A549 (cell line): ENCODE measurements at regions not wholly inside any gene's neighbourhood (a gene's known extent, or its start where the extent isn't known, plus 50 kb on each side); places are given as distances from the start of the nearest gene placed in this dataset.
"Not testable (repeated sequence)": the region's sequence is repeated elsewhere in the genome, so short reads cannot be mapped to it uniquely, and the experiment has no call there.

Experiments
- ATAC-seq, 2 experiments: fragments of 200-7000 bp in 1 of 2; fragments of >200 bp in 1 of 2; cut with Nextera tagmentation in 1 of 2; cut with Tn5 transposase in 1 of 2; 3 replicates each; pipeline versions ENCODE4 v1.8.0 to v1.9.1; 2018 to 2020; ENCODE audit warnings: mild to moderate bottlenecking in 1 of 2, moderate library complexity in 1 of 2
- CTCF ChIA-PET: fragments of 300-600 bp; sonication (Branson Sonifier 250); formaldehyde crosslinking; extraction: SDS; loops from one replicate; lab custom pipeline; 2021; ENCODE audit warnings: antibody characterized with exemption, inconsistent platforms; lab: Yijun Ruan, JAX
- POLR2A ChIA-PET: fragments of 350-600 bp; formaldehyde crosslinking; extraction: SDS; loops from one replicate; lab custom pipeline; 2021; ENCODE audit warnings: antibody characterized with exemption, inconsistent platforms; lab: Yijun Ruan, JAX
- DNase-seq, 2 experiments: peaks; one replicate each; pipeline versions ENCODE4 v3.0.0 to v3.0.0-alpha.2; 2011 to 2016; ENCODE audit warnings: low read depth in 1 of 2, low spot score in 1 of 2
- FAIRE-seq: peaks from 2 replicates; lab custom pipeline; 2011; peaks lifted over from hg19 to GRCh38; lab: Jason Lieb, UNC
- H3K27ac ChIP-seq, 2 experiments: fragments of >200 bp; sonication (Bioruptor Twin); formaldehyde crosslinking; 3 replicates each; pipeline ENCODE4 v1.5.1; 2016 to 2017
- H3K4me1 ChIP-seq: fragments of >200 bp; sonication (Bioruptor Twin); formaldehyde crosslinking; 3 replicates; pipeline ENCODE4 v1.6.1; 2016
- H3K4me2 ChIP-seq: fragments of >200 bp; sonication (Bioruptor Twin); formaldehyde crosslinking; 3 replicates; pipeline ENCODE4 v1.6.1; 2016
- H3K4me3 ChIP-seq: fragments of >200 bp; sonication (Bioruptor Twin); formaldehyde crosslinking; 3 replicates; pipeline ENCODE4 v1.5.1; 2016
- H3K9me3 ChIP-seq: fragments of >200 bp; sonication (Bioruptor Twin); formaldehyde crosslinking; 3 replicates; pipeline ENCODE4 v1.6.1; 2016
- CBX8 ChIP-seq: fragments of 200-600 bp; sonication (generic); IDR thresholded peaks from 2 replicates; pipeline ENCODE4 v1.6.1; 2016
- CEBPB ChIP-seq, 2 experiments: fragments of >200 bp in 1 of 2; sonication (Bioruptor Twin) in 1 of 2; formaldehyde crosslinking in 1 of 2; IDR thresholded peaks; 2 replicates each; pipeline ENCODE4 v1.6.1; 2012 to 2016
- EHMT2 ChIP-seq: fragments of 200-600 bp; sonication (generic); IDR thresholded peaks from 2 replicates; pipeline ENCODE4 v1.6.1; 2016; ENCODE audit warnings: antibody characterized with exemption, low read depth, mild to moderate bottlenecking, moderate library complexity
- FOSL2 ChIP-seq, 2 experiments: fragments of 450-650 bp in 1 of 2; fragments of >200 bp in 1 of 2; sonication (Bioruptor Twin) in 1 of 2; formaldehyde crosslinking; IDR thresholded peaks; 2 replicates each; pipeline versions ENCODE4 v1.5.0 to v1.6.1; 2016 to 2020; ENCODE audit warnings: mild to moderate bottlenecking in 1 of 2, moderate library complexity in 1 of 2
- HOXA7 ChIP-seq: fragments of 250-450 bp; sonication (Bioruptor Pico); IDR thresholded peaks from 2 replicates; pipeline ENCODE4 v1.5.0; 2020; ENCODE audit warnings: mild to moderate bottlenecking, moderate library complexity
- HOXB13 ChIP-seq: fragments of 250-450 bp; sonication (Bioruptor Pico); IDR thresholded peaks from 2 replicates; pipeline ENCODE4 v1.5.0; 2020; ENCODE audit warnings: low read depth, mild to moderate bottlenecking, moderate library complexity
- HOXB5 ChIP-seq: fragments of 250-450 bp; sonication (Bioruptor Pico); IDR thresholded peaks from 2 replicates; pipeline ENCODE4 v1.5.0; 2020; ENCODE audit warnings: mild to moderate bottlenecking, moderate library complexity
- JUN ChIP-seq, 2 experiments: fragments of >200 bp; sonication (Bioruptor Twin); formaldehyde crosslinking; IDR thresholded peaks; 2 replicates in 1 of 2; 3 replicates in 1 of 2; pipeline ENCODE4 v1.6.1; 2016 to 2017
- KDM5A ChIP-seq: fragments of 200-600 bp; sonication (generic); IDR thresholded peaks from 2 replicates; pipeline ENCODE4 v1.6.1; 2016; ENCODE audit warnings: antibody characterized with exemption, mild to moderate bottlenecking
- MAFK ChIP-seq: fragments of 450-650 bp; IDR thresholded peaks from 2 replicates; pipeline ENCODE4 v1.6.1; 2014; ENCODE audit not compliant: partially characterized antibody
- MYC ChIP-seq: IDR thresholded peaks from 2 replicates; pipeline ENCODE4 v1.6.1; 2012; ENCODE audit warnings: mild to moderate bottlenecking, inconsistent platforms, low read length, improper control_type of control experiment, borderline replicate concordance
- NFE2L2 ChIP-seq: fragments of 150-350 bp; conservative IDR thresholded peaks from 2 replicates; pipeline ENCODE4 v1.6.1; 2014; ENCODE audit warnings: low read length
- NPAS2 ChIP-seq: fragments of 250-450 bp; sonication (Bioruptor Pico); IDR thresholded peaks from 2 replicates; pipeline ENCODE4 v1.8.0; 2022; ENCODE audit warnings: mild to moderate bottlenecking, moderate library complexity, borderline replicate concordance
- PHF8 ChIP-seq: fragments of 200-600 bp; sonication (generic); IDR thresholded peaks from 2 replicates; pipeline ENCODE4 v1.6.1; 2016; ENCODE audit warnings: low read depth, mild to moderate bottlenecking, antibody characterized with exemption, moderate library complexity, borderline replicate concordance
- RAD21 ChIP-seq, 2 experiments: fragments of >200 bp in 1 of 2; sonication (Bioruptor Twin) in 1 of 2; formaldehyde crosslinking in 1 of 2; IDR thresholded peaks in 1 of 2; conservative IDR thresholded peaks in 1 of 2; 2 replicates in 1 of 2; 3 replicates in 1 of 2; pipeline ENCODE4 v1.6.1; 2012 to 2018; ENCODE audit warnings: inconsistent platforms in 1 of 2
- RARB ChIP-seq: fragments of 250-450 bp; sonication (Bioruptor Pico); IDR thresholded peaks from 2 replicates; pipeline ENCODE4 v1.8.0; 2021; ENCODE audit warnings: mild to moderate bottlenecking, moderate library complexity
- RCOR1 ChIP-seq: fragments of 150-350 bp; IDR thresholded peaks from 2 replicates; pipeline ENCODE4 v1.6.1; 2014; ENCODE audit warnings: antibody characterized with exemption, low read length, low read depth
- SMC3 ChIP-seq: fragments of >200 bp; sonication (Bioruptor Twin); formaldehyde crosslinking; IDR thresholded peaks from 3 replicates; pipeline ENCODE4 v1.6.1; 2018; ENCODE audit warnings: inconsistent platforms
- SREBF2 ChIP-seq: fragments of 450-650 bp; IDR thresholded peaks from 2 replicates; pipeline ENCODE4 v1.6.1; 2014; ENCODE audit warnings: mild to moderate bottlenecking, moderate library complexity
- TFCP2L1 ChIP-seq: fragments of 250-450 bp; sonication (Bioruptor Pico); IDR thresholded peaks from 2 replicates; pipeline ENCODE4 v1.5.0; 2021; ENCODE audit warnings: mild to moderate bottlenecking
- ZC3H11A ChIP-seq: fragments of 450-650 bp; IDR thresholded peaks from 2 replicates; pipeline ENCODE4 v1.6.1; 2014; ENCODE audit warnings: antibody characterized with exemption, mild to moderate bottlenecking
- ZNF302 ChIP-seq: fragments of 250-450 bp; sonication (Bioruptor Pico); IDR thresholded peaks from 2 replicates; pipeline ENCODE4 v1.9.0; 2021; ENCODE audit warnings: inconsistent platforms, mild to moderate bottlenecking, moderate library complexity
- WGBS: methylation state at CpG from one replicate; pipeline ENCODE4 v1.1.6; 2017; ENCODE audit errors: missing lambda C conversion rate; 5-methylcytosine and 5-hydroxymethylcytosine counted together
- TF ChIP-seq, protein P1 (sequence below): fragments of >200 bp; sonication (Bioruptor Twin); formaldehyde crosslinking; IDR thresholded peaks from 3 replicates; pipeline ENCODE4 v1.5.1; 2016
- TF ChIP-seq, protein P2 (sequence below): fragments of 150-350 bp; IDR thresholded peaks from 2 replicates; pipeline ENCODE4 v1.6.1; 2014; ENCODE audit warnings: low read depth, mild to moderate bottlenecking, low read length

DNA sequence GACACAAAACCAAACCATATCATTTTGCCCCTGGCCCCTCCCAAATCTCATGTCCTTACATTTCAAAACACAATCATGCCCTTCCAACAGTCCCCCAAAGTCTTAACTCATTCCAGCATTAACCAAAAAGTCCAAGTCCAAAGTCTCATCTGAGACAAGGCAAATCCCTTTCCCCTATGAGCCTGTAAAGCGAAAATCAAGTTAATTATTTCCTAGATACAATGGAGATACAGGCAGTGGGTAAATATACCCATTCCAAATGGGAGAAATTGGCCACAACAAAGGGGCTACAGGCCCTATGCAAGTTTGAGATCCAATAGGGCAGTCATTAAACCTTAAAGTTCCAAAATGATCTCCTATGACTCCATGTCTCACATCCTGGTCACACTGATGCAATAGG is 709.9 kb upstream of the LUZP2 start:
- POLR2A ChIA-PET, H3K9me3 ChIP-seq, H3K4me1 ChIP-seq, H3K4me3 ChIP-seq, FAIRE-seq, DNase-seq, CTCF ChIA-PET, ATAC-seq, H3K27ac ChIP-seq: not testable (repeated sequence)
- H3K4me2 ChIP-seq, result 0 out of 3 replicates have a peak overlapping the region, but pooled peaks have one; percentile 3
- WGBS, result 5% methylated on average over 1 of the region's 1 CpG

DNA sequence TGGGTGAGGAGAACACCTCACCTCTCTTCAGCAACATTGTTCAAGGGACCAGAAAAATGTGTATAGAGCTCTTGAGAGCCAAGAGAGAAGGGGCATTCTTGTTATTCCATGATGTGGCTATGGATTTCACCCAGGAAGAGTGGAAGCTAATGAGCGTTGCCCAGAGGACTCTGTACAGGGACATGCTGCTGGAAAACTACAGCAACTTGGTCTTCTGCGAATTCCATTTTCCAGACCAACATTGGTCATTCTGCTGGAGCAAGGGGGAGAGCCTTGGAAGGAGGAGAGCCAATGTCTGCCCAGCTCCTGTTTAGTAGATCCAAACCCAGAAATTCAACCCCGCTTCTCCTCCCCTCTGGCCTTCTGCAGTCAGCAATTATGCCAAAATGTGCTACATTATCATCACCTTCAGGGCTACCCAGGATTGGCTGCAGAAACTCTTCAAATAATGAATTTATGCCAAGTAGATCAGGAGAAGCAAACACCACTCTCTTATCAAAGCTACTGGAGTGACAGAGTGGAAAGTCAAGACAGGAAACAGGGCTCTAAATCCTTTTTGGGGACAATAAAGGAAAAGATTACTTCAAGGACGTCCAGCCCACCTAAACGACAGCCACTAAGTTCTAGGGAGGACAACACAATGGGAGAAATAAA is 707.5 kb upstream of the LUZP2 start:
- no peak overlapping the region for H3K4me3 ChIP-seq
- WGBS, result 39% methylated on average over 5 of the region's 5 CpGs
- FAIRE-seq, result no peak
- POLR2A ChIA-PET, result no interaction called here
- CTCF ChIA-PET, result no interaction called here
- peak overlapping the region in 1 of 2 experiments; percentile 51; a peak in 2 of 6 replicates for H3K27ac ChIP-seq
- H3K4me2 ChIP-seq, result peak overlapping the region; percentile 53
- ATAC-seq, result no peak
- DNase-seq, result no peak
- no peak for TF ChIP-seq EHMT2
- no peak for TF ChIP-seq MYC
- TF ChIP-seq ZC3H11A, result no peak
- no peak for TF ChIP-seq SREBF2
- no peak for TF ChIP-seq NFE2L2
- TF ChIP-seq, protein P1, sequence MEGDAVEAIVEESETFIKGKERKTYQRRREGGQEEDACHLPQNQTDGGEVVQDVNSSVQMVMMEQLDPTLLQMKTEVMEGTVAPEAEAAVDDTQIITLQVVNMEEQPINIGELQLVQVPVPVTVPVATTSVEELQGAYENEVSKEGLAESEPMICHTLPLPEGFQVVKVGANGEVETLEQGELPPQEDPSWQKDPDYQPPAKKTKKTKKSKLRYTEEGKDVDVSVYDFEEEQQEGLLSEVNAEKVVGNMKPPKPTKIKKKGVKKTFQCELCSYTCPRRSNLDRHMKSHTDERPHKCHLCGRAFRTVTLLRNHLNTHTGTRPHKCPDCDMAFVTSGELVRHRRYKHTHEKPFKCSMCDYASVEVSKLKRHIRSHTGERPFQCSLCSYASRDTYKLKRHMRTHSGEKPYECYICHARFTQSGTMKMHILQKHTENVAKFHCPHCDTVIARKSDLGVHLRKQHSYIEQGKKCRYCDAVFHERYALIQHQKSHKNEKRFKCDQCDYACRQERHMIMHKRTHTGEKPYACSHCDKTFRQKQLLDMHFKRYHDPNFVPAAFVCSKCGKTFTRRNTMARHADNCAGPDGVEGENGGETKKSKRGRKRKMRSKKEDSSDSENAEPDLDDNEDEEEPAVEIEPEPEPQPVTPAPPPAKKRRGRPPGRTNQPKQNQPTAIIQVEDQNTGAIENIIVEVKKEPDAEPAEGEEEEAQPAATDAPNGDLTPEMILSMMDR, result no peak
- no peak for TF ChIP-seq FOSL2 (IDR thresholded peaks at IDR 0.05)
- TF ChIP-seq FOSL2 (CRISPR knock-in tag; IDR thresholded peaks at IDR 0.05), result no peak
- TF ChIP-seq NPAS2 (CRISPR knock-in tag), result no peak
- TF ChIP-seq SMC3, result no peak
- H3K4me1 ChIP-seq, result 0 out of 3 replicates have a peak, but pooled peaks cover 3% of the 10 kb centered on the region
- no peaks in the 10 kb centered on the region for H3K9me3 ChIP-seq

DNA sequence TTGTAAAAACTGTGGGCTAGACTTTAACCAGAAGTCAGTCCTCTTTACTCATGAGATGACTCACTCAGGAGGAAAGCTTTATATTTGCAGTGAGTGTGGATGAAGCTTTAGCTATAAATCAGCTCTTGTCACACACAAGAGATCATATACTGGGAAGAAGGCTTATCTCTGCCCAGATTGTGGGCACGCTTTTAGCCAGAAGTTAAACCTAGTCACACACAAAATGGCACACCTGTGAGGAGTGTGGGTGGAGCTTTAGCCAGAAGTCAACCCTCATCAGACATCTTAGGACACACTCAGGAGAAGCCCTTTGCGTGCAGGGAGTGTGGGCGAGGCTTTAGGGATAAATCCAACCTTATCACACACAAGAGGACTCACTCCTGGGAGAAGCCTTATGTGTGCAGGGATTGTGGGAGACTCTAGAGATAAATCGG is 706.9 kb upstream of the LUZP2 start:
- ATAC-seq, result peak; percentile 64 to 71

More for the DNA sequence above, 706.9 kb upstream of the LUZP2 start:
- Histone ChIP-seq H3K27ac (peak overlapping the region in 1 of 2 experiments; percentile 51; a peak in 2 of 6 replicates), H3K4me2 (peak overlapping the region; percentile 53), H3K4me1 (0 out of 3 replicates have a peak, but pooled peaks cover 3% of the 10 kb centered on the region), H3K9me3 (no peaks in the 10 kb centered on the region)
- POLR2A ChIA-PET, result no interaction called here
- peak in 1 of 2 experiments; percentile 16 for DNase-seq
- WGBS, result 20% methylated on average over 4 of the region's 4 CpGs
- CTCF ChIA-PET, result no interaction called here
- no peak for FAIRE-seq
- TF ChIP-seq HOXB5 (CRISPR knock-in tag) (no peak), RARB (CRISPR knock-in tag) (no peak), ZNF302 (CRISPR knock-in tag) (no peak), HOXB13 (no peak), TFCP2L1 (CRISPR knock-in tag) (no peak), MAFK (no peak), RCOR1 (no peak), PHF8 (no peak), HOXA7 (no peak), RAD21 (conservative IDR thresholded peaks at IDR 0.05 in 1 of 2, IDR thresholded peaks at IDR 0.05 in 1 of 2) (no peak), CEBPB (IDR thresholded peaks at IDR 0.05) (no peak), CBX8 (no peak), JUN (IDR thresholded peaks at IDR 0.05) (no peak), KDM5A (no peak)
- TF ChIP-seq, protein P2, sequence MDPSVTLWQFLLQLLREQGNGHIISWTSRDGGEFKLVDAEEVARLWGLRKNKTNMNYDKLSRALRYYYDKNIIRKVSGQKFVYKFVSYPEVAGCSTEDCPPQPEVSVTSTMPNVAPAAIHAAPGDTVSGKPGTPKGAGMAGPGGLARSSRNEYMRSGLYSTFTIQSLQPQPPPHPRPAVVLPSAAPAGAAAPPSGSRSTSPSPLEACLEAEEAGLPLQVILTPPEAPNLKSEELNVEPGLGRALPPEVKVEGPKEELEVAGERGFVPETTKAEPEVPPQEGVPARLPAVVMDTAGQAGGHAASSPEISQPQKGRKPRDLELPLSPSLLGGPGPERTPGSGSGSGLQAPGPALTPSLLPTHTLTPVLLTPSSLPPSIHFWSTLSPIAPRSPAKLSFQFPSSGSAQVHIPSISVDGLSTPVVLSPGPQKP, result no peak
- TF ChIP-seq, protein P1, result no peak
- TF ChIP-seq, all 56 proteins: peak for 0
- H3K4me3 ChIP-seq, result no peak overlapping the region
